Glutamatergic neuron (in vitro differentiated cells): ENCODE measurements at regions not wholly inside any gene's neighbourhood (a gene's known extent, or its start where the extent isn't known, plus 50 kb on each side); places are given as distances from the start of the nearest gene placed in this dataset.

Experiments used
- DNase-seq: peaks from one replicate; pipeline ENCODE4 v3.0.0; 2022
- H3K27ac Mint-ChIP-seq: one replicate; pipeline ENCODE4 v1.8.0; 2020; ENCODE audit warnings: mild to moderate bottlenecking, mixed read lengths, inconsistent platforms; ENCODE audit not compliant: unreplicated experiment
- H3K27me3 Mint-ChIP-seq: one replicate; pipeline ENCODE4 v1.8.0; 2020; ENCODE audit warnings: mild to moderate bottlenecking, moderate library complexity, mixed read lengths, inconsistent platforms; ENCODE audit not compliant: unreplicated experiment
- H3K36me3 Mint-ChIP-seq: one replicate; pipeline ENCODE4 v1.8.0; 2020; ENCODE audit warnings: mild to moderate bottlenecking, mixed read lengths, inconsistent platforms; ENCODE audit not compliant: unreplicated experiment
- H3K4me1 Mint-ChIP-seq: one replicate; pipeline ENCODE4 v1.8.0; 2020; ENCODE audit warnings: mild to moderate bottlenecking, low read depth, mixed read lengths, inconsistent platforms; ENCODE audit not compliant: unreplicated experiment
- H3K4me3 Mint-ChIP-seq: one replicate; pipeline ENCODE4 v1.8.0; 2020; ENCODE audit warnings: mild to moderate bottlenecking, mixed read lengths, inconsistent platforms; ENCODE audit not compliant: unreplicated experiment
- H3K9me3 Mint-ChIP-seq: one replicate; pipeline ENCODE4 v1.8.0; 2020; ENCODE audit warnings: mild to moderate bottlenecking, moderate library complexity, mixed read lengths, inconsistent platforms; ENCODE audit not compliant: unreplicated experiment
- TF ChIP-seq, protein P1 (sequence below): fragments of 200-600 bp; sonication (generic); IDR thresholded peaks from one replicate; pipeline ENCODE4 v1.5.0; 2021; ENCODE audit not compliant: partially characterized antibody, unreplicated experiment

DNA sequence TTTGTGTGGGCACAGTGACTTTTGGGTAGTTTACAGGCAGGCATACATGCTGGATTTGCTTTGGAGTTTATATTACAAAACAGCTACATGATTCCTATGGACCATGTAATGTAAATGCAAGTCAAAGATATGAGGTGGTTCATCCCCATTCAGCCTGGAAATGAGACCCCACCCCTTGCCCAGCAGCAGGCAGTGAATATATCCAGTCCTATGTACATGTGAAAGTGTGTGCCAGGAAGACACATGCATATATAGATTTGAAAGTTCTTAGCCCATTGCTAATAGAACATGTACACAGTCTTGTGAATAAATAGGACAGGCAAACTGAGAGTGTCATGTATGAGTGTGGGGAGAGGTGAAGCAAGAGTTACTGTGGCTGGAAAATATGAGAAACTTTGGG is 65.3 kb downstream of the FZD1 start:
- H3K4me3 Mint-ChIP-seq = no peak overlapping the region
- H3K36me3 Mint-ChIP-seq = no peaks in the 10 kb centered on the region
- no peak for DNase-seq
- H3K4me1 Mint-ChIP-seq = no peaks in the 10 kb centered on the region
- TF ChIP-seq, protein P1, sequence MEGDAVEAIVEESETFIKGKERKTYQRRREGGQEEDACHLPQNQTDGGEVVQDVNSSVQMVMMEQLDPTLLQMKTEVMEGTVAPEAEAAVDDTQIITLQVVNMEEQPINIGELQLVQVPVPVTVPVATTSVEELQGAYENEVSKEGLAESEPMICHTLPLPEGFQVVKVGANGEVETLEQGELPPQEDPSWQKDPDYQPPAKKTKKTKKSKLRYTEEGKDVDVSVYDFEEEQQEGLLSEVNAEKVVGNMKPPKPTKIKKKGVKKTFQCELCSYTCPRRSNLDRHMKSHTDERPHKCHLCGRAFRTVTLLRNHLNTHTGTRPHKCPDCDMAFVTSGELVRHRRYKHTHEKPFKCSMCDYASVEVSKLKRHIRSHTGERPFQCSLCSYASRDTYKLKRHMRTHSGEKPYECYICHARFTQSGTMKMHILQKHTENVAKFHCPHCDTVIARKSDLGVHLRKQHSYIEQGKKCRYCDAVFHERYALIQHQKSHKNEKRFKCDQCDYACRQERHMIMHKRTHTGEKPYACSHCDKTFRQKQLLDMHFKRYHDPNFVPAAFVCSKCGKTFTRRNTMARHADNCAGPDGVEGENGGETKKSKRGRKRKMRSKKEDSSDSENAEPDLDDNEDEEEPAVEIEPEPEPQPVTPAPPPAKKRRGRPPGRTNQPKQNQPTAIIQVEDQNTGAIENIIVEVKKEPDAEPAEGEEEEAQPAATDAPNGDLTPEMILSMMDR = no peak
- no peaks in the 10 kb centered on the region for H3K27me3 Mint-ChIP-seq
- H3K27ac Mint-ChIP-seq = no peak overlapping the region
- no peaks in the 10 kb centered on the region for H3K9me3 Mint-ChIP-seq

DNA sequence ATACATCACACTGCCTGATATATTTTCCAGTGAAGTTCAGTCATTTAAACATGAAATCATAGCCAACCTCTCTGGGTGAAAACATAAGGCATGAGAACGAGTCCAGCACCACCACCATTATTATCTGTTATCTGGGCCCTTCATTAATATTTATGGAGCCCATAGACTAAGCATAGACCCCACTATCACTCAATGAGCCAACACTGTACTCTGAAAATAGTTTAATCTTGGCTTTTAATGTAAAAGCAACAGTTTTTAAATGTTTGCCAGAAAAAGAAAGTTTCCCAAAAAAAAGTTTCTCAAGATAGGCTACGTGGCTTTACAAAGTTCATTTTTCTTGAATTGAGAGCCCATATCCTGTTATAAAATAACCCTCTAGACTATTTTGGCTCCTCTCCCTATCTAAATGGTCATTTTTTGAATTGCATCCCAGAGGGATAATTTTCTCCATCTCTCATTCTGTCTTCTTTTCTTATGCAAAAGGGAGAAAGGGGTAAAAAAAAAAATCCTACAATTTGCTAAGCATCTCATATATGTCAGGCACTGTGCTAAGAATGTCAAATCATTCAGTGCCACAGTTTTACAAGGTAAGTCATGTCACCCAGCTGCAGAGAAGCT is 66.1 kb downstream of the FZD1 start:
- no peaks in the 10 kb centered on the region for H3K36me3 Mint-ChIP-seq
- H3K27ac Mint-ChIP-seq = no peak overlapping the region
- TF ChIP-seq, protein P1 = no peak
- no peaks in the 10 kb centered on the region for H3K4me1 Mint-ChIP-seq
- H3K4me3 Mint-ChIP-seq = no peak overlapping the region
- H3K27me3 Mint-ChIP-seq = peaks cover under 1% of the 10 kb centered on the region
- H3K9me3 Mint-ChIP-seq = no peaks in the 10 kb centered on the region
- DNase-seq = no peak

DNA sequence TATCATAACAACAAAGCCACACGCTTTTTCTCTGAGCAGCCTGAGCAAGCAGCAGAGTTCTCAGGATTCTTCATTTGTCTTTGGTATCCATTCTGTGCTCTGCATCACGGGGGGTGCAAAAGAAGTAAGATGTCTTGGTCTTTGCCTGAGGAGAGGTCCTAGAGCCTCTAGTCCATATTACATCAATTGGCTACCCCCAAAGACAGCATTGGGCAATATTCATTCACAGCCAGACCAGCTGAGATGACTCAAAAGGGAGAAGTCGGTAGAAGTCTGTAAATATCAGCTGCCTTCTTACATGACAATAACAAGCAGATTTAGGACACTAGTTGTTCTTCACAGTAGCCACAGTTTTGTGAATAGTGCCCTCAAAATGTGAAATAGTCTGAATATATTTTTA is 66.6 kb downstream of the FZD1 start:
- DNase-seq = no peak
- H3K9me3 Mint-ChIP-seq = no peaks in the 10 kb centered on the region
- no peak overlapping the region for H3K27ac Mint-ChIP-seq
- H3K27me3 Mint-ChIP-seq = peaks cover 2% of the 10 kb centered on the region
- TF ChIP-seq, protein P1 = no peak
- no peak overlapping the region for H3K4me3 Mint-ChIP-seq
- no peaks in the 10 kb centered on the region for H3K4me1 Mint-ChIP-seq
- no peaks in the 10 kb centered on the region for H3K36me3 Mint-ChIP-seq

DNA sequence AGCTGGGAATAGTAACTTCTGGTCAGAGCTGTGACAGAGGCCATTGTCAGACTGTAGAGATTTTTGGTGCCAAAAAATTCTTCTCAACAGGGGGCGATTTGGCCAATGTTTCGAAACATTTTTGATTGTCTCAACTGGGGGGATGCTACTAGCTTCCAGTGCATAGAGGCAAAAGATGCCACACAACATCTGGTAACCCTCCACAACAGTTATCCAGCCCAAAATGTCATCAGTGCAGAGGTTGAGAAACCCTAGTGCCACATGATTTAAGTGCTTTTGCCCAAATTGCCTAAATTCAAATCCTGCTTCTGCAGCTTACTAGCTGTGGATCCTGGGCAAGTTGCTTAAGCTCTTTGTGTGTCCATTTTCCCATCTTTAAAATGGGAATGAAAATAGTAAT is 71.9 kb downstream of the FZD1 start:
- no peak overlapping the region for H3K27ac Mint-ChIP-seq
- DNase-seq = no peak

More for the DNA sequence above, 71.9 kb downstream of the FZD1 start:
- Mint-ChIP-seq H3K9me3 (no peaks in the 10 kb centered on the region), H3K4me1 (no peaks in the 10 kb centered on the region), H3K36me3 (no peaks in the 10 kb centered on the region), H3K4me3 (no peak overlapping the region), H3K27me3 (peaks cover 2% of the 10 kb centered on the region)
- TF ChIP-seq, protein P1 = no peak
